ENCODE measurements at regions not wholly inside any gene's neighbourhood (a gene's known extent, or its start where the extent isn't known, plus 50 kb on each side); places are given as distances from the start of the nearest gene placed in this dataset.

DNA sequence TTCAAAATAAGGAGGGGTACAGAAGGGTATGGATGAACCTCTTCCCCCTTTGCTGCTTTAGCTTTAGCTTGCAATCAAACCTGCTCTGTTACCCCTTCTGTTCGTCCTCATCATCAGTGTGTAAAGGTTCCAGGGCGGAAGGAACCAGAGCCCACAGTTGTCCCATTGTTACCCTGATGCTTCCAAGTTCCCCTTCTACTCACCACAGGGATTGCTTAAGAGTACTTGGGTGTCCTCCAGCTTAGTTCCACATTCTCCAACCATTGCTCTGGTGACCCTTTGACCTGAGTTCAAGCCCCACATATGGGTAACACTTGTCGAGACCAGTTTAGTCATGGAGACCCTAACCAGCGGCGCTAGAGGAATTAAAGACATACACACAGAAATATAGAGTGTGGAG, 1080.1 kb upstream of the ALCAM start:
- TF ChIP-seq, protein P1, sequence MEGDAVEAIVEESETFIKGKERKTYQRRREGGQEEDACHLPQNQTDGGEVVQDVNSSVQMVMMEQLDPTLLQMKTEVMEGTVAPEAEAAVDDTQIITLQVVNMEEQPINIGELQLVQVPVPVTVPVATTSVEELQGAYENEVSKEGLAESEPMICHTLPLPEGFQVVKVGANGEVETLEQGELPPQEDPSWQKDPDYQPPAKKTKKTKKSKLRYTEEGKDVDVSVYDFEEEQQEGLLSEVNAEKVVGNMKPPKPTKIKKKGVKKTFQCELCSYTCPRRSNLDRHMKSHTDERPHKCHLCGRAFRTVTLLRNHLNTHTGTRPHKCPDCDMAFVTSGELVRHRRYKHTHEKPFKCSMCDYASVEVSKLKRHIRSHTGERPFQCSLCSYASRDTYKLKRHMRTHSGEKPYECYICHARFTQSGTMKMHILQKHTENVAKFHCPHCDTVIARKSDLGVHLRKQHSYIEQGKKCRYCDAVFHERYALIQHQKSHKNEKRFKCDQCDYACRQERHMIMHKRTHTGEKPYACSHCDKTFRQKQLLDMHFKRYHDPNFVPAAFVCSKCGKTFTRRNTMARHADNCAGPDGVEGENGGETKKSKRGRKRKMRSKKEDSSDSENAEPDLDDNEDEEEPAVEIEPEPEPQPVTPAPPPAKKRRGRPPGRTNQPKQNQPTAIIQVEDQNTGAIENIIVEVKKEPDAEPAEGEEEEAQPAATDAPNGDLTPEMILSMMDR (IDR thresholded peaks at IDR 0.05; ENCODE audit: borderline replicate concordance, insufficient read depth, low read depth, low read length), result no peak
- no peak overlapping the region for H3K4me3 ChIP-seq (ENCODE audit: low read depth, low read length)

DNA sequence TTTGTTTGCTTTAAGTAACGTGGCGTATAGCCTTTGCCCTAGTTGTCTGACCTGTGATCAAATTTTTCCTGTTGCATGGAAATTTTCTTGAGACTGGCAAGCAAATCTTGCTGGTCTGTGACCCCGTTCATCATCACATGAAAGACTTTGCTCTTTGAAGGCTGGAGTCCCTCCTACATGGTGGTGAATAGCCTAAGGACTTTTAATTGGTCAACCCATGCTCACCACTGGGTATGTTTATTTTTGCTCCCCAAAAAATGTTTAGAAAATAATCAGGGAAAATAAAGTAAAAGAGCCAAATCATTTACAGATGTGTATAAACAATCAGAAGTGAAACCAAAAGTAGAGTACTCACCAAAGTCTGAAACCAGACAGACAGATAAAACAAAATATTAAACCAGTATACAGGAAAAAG, 1075.3 kb upstream of the ALCAM start:
- H3K4me3 ChIP-seq (ENCODE audit: low read depth, low read length), result no peak overlapping the region
- TF ChIP-seq, protein P1 (IDR thresholded peaks at IDR 0.05; ENCODE audit: borderline replicate concordance, insufficient read depth, low read depth, low read length), result no peak

DNA sequence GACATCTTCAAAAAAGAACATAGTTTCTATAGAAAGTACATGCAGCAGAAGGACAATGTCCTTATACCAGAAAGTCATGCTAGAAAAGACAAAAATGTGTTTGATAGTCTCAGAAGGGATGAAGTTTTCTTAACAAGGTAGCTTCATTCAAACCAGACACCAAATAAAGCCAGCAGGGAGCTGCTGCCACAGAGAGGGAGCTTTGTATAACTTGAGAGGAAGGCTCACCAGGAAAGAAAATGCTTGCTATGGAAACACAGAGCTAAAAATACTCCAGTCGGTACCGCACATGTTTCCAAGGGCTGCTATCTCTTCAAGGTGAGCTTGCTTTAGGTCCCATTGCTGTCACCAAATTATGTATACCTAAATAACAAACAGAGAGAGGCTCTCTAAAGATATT, 1074.8 kb upstream of the ALCAM start:
- no peak overlapping the region for H3K4me3 ChIP-seq (ENCODE audit: low read depth, low read length)
- TF ChIP-seq, protein P1 (IDR thresholded peaks at IDR 0.05; ENCODE audit: borderline replicate concordance, insufficient read depth, low read depth, low read length), result no peak

DNA sequence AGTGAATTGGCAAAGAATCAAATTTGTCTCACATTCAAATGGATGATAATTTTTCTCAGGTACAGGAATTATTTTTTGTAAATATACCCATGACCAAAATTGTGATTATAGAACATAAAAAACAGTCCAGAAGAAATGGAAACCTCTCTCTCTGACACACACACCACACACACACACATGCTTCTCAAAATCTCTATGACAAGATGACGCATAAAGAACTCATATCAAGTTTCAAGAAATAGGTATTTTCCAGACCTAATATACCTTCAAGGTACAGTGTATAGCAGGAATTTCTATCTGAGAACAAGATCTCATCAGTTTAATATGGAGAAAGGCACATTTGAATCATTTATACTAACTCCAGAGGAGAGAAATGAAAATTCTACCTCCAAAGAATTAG, 1069.1 kb upstream of the ALCAM start:
- TF ChIP-seq, protein P1 (IDR thresholded peaks at IDR 0.05; ENCODE audit: borderline replicate concordance, insufficient read depth, low read depth, low read length), result no peak
- H3K4me3 ChIP-seq (ENCODE audit: low read depth, low read length), result no peak overlapping the region

DNA sequence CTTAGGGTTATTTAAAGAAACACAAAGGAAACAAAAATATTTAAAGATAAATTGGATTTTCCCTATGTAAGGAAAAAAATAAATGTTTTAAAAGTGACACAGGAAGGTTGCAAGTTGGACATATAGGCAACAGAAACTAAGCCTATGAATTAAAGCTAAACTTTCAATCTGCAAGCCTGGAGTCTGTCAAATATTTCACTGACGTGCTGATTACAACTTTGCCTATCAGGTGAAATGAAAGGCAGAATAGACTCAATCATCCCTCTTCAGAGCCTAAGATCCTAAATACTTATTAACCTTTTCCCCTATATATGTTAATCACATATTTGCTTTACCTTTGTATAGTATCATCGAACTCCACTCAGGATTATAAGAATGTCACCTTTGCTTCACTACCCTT, 1068.0 kb upstream of the ALCAM start:
- no peak overlapping the region for H3K4me3 ChIP-seq (ENCODE audit: low read depth, low read length)
- TF ChIP-seq, protein P1 (IDR thresholded peaks at IDR 0.05; ENCODE audit: borderline replicate concordance, insufficient read depth, low read depth, low read length), result no peak

DNA sequence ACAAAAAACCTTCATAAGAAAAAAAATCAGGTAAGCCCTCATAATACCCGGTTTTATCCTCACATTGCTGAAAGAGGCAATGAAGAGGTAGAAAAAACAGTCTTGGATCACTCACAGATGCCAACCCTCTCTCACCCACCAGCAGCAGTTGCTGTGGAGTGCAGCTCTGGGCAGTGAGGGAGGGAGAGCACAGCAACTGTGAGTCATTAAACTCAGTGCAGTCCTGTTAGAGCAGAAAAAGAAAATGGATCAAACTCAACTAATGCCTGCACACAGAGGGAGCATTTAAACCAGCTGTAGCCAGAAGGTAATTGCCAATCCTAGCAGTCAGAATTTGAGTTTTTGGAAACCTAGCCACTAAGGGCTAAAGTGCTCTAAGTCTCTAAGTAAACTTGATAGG, 1050.6 kb upstream of the ALCAM start:
- TF ChIP-seq, protein P1 (IDR thresholded peaks at IDR 0.05; ENCODE audit: borderline replicate concordance, insufficient read depth, low read depth, low read length), result no peak
- no peak overlapping the region for H3K4me3 ChIP-seq (ENCODE audit: low read depth, low read length)

DNA sequence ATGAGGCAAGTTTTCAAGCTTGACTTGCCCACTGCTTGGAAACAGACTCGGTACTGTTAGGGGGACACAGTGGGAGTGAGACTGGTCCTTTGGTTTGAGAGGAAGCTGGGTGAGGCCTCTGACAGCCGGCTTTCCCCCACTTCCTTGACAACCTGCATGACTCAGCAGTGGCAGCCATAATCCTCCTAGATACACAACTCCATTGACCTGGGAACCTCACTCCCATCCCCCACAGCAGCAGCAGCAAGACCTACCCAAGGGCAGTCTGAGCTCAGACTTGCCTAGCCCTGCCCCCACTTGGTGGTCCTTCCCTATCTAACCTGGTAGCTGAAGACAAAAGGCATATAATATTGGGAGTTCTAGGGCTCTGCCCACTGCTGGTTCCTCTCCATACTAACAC, 1043.5 kb upstream of the ALCAM start:
- no peak overlapping the region for H3K4me3 ChIP-seq (ENCODE audit: low read depth, low read length)
- TF ChIP-seq, protein P1 (IDR thresholded peaks at IDR 0.05; ENCODE audit: borderline replicate concordance, insufficient read depth, low read depth, low read length), result no peak
